ENCODE measurements at regions not wholly inside any gene's neighbourhood (a gene's known extent, or its start where the extent isn't known, plus 50 kb on each side); places are given as distances from the start of the nearest gene placed in this dataset.
"Not testable (repeated sequence)": the region's sequence is repeated elsewhere in the genome, so short reads cannot be mapped to it uniquely, and the experiment has no call there.

DNA sequence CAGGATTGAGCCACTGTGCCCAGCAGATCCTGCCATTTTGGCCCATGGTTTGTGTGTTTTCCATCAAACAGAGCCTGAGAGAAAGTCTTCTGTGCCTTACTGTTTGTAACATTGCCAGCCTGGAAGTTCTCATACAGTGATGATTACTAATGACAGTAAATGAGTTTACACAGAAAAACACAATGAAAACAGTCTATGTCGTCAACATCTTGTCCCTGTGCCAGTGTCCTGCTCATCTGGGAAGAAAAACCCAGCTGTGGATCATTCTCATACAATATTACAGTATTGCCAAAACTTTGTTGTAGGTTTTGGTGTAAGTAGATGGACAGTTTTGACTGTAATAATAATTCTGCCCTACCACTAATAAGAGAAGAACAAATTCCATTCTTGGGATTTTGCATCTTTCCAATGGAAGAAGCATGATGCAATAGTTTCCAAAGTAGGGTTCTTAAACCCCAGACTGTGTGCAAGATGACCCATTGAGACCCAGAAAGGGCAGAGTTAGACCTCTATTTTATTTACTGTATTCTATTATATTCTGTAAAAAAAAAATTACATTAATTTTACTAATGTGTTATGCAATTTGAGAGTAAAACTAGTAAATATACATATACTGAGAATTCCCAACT lies 135.0 kb upstream of the JARID2 start:
- Histone ChIP-seq H3K27me3 (no peaks in the 10 kb centered on the region), H3K4me1 (no peaks in the 10 kb centered on the region), H3K36me3 (no peaks in the 10 kb centered on the region), H3K4me3 (no peak overlapping the region), H3K9me3 (no peaks in the 10 kb centered on the region), H3K27ac (no peak overlapping the region)
- intact Hi-C loops (cut with DNase I; ENCODE audit: low total_unique reads) (no loop called here), in situ Hi-C loops (cut with MboI; ENCODE audit: low pct_ligation_motif_present in 1 of 4, low pct_unique_long_range_greater_than_20kb in 1 of 4, low sequenced_read_pairs in 3 of 4) (no loop called here)
- TF ChIP-seq POLR2A (IDR thresholded peaks at IDR 0.05) (no peak), POLR2AphosphoS5 (IDR thresholded peaks at IDR 0.05) (no peak), EP300 (IDR thresholded peaks at IDR 0.05; ENCODE audit: low read depth) (no peak)
- TF ChIP-seq, protein P1, sequence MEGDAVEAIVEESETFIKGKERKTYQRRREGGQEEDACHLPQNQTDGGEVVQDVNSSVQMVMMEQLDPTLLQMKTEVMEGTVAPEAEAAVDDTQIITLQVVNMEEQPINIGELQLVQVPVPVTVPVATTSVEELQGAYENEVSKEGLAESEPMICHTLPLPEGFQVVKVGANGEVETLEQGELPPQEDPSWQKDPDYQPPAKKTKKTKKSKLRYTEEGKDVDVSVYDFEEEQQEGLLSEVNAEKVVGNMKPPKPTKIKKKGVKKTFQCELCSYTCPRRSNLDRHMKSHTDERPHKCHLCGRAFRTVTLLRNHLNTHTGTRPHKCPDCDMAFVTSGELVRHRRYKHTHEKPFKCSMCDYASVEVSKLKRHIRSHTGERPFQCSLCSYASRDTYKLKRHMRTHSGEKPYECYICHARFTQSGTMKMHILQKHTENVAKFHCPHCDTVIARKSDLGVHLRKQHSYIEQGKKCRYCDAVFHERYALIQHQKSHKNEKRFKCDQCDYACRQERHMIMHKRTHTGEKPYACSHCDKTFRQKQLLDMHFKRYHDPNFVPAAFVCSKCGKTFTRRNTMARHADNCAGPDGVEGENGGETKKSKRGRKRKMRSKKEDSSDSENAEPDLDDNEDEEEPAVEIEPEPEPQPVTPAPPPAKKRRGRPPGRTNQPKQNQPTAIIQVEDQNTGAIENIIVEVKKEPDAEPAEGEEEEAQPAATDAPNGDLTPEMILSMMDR (IDR thresholded peaks at IDR 0.05): no peak
- 64% methylated on average over 1 of the region's 1 CpG; no CpG with 5 or more reads in 1 of the 2 donors for WGBS, 2 donors (ENCODE audit: low coverage in 1 of 2)
- no peak for DNase-seq

DNA sequence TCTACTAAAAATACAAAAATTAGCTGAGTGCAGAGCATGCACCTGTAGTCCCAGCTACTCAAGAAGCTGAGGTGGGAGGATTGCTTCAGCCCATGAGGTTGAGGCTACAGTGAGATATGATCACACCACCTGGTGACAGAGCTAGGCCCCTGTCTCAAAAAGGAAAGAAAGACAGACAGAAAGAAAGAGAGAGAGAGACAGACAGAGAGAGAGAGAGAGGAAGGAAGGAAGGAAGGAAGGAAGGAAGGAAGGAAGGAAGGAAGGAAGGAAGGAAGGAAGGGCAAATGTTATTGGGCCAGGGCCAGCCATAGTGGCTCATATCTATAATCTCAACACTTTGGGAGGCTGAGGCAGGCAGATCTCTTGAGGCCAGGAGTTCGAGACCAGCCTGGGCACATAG lies 134.3 kb upstream of the JARID2 start:
- H3K27me3 ChIP-seq; H3K36me3 ChIP-seq; DNase-seq; H3K4me3 ChIP-seq; H3K4me1 ChIP-seq; H3K27ac ChIP-seq; intact Hi-C loops (cut with DNase I; ENCODE audit: low total_unique reads); in situ Hi-C loops (cut with MboI; ENCODE audit: low pct_ligation_motif_present in 1 of 4, low pct_unique_long_range_greater_than_20kb in 1 of 4, low sequenced_read_pairs in 3 of 4); H3K9me3 ChIP-seq: not testable (repeated sequence)
- 22 to 77% methylated on average over 1 of the region's 1 CpG for WGBS, 2 donors (ENCODE audit: low coverage in 1 of 2)

DNA sequence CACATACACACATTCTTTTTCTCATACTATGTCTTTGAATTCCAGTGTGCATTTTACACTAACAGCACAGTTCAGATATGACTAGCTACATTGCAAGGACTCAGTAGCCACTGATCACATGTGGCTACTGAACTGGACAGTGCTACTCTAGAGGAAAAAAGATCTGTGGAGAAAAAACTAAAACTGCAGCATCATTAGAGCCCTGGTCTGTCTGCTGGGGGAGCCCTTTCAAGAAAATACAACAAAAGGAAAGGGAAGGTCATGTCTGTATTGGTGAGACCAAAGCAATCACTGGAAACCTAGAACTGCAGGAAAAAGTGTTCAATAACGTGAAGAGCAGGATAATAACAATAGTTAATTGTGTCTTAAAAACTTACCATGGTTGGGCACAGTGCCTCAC lies 132.3 kb upstream of the JARID2 start:
- DNase-seq: no peak
- H3K27me3 ChIP-seq: no peaks in the 10 kb centered on the region
- H3K36me3 ChIP-seq: no peaks in the 10 kb centered on the region
- H3K4me1 ChIP-seq: no peaks in the 10 kb centered on the region
- no peak for TF ChIP-seq POLR2A (IDR thresholded peaks at IDR 0.05)
- TF ChIP-seq, protein P1 (IDR thresholded peaks at IDR 0.05): no peak
- no peak for TF ChIP-seq EP300 (IDR thresholded peaks at IDR 0.05; ENCODE audit: low read depth)
- no peak for TF ChIP-seq POLR2AphosphoS5 (IDR thresholded peaks at IDR 0.05)
- no peaks in the 10 kb centered on the region for H3K9me3 ChIP-seq
- no peak overlapping the region for H3K4me3 ChIP-seq
- intact Hi-C loops (cut with DNase I; ENCODE audit: low total_unique reads): no loop called here
- in situ Hi-C loops (cut with MboI; ENCODE audit: low pct_ligation_motif_present in 1 of 4, low pct_unique_long_range_greater_than_20kb in 1 of 4, low sequenced_read_pairs in 3 of 4): no loop called here
- no peak overlapping the region for H3K27ac ChIP-seq
- WGBS, 2 donors (ENCODE audit: low coverage in 1 of 2): 50 to 72% methylated on average over 1 of the region's 1 CpG

DNA sequence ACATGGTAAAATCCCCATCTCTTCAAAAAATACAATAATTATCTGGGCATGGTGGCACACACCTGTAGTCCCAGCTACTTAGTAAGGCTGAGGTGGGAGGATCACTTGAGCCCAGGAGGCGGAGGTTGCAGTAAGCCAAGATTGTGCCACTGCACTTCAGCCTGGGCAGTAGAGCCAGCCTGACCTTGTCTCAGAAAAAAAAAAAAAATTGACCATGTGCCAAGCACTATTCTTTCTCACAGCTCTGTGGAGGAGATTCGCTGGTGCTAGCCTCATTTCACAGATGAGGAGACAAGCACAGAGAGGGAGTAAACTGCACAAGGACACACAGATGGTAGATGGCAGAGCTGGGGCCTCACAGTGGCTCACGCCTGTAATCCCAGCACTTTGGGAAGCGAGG lies 131.8 kb upstream of the JARID2 start:
- no peaks in the 10 kb centered on the region for H3K27me3 ChIP-seq
- no peak for DNase-seq
- in situ Hi-C loops (cut with MboI; ENCODE audit: low pct_ligation_motif_present in 1 of 4, low pct_unique_long_range_greater_than_20kb in 1 of 4, low sequenced_read_pairs in 3 of 4): no loop called here

More for the DNA sequence above, 131.8 kb upstream of the JARID2 start:
- no peak overlapping the region for H3K4me3 ChIP-seq
- no peak for TF ChIP-seq POLR2A (IDR thresholded peaks at IDR 0.05)
- no peak for TF ChIP-seq EP300 (IDR thresholded peaks at IDR 0.05; ENCODE audit: low read depth)
- TF ChIP-seq, protein P1 (IDR thresholded peaks at IDR 0.05): no peak
- TF ChIP-seq POLR2AphosphoS5 (IDR thresholded peaks at IDR 0.05): no peak
- intact Hi-C loops (cut with DNase I; ENCODE audit: low total_unique reads): no loop called here
- H3K36me3 ChIP-seq: no peaks in the 10 kb centered on the region
- H3K4me1 ChIP-seq: no peaks in the 10 kb centered on the region
- no peaks in the 10 kb centered on the region for H3K9me3 ChIP-seq
- no peak overlapping the region for H3K27ac ChIP-seq
- 79% methylated on average over 4 of the region's 4 CpGs; no CpG with 5 or more reads in 1 of the 2 donors for WGBS, 2 donors (ENCODE audit: low coverage in 1 of 2)
